ENCODE measurements at regions not wholly inside any gene's neighbourhood (a gene's known extent, or its start where the extent isn't known, plus 50 kb on each side); places are given as distances from the start of the nearest gene placed in this dataset.

GRCh38 chr13:89891416-89891815 lies 1456.1 kb upstream of the MIR17HG start:
- no peak for DNase-seq (ENCODE audit: low read depth)

- DNase-seq (ENCODE audit: low read depth) = no peak
Measured at GRCh38 chr13:89897681-89898080, 1449.8 kb upstream of the MIR17HG start.

- DNase-seq (ENCODE audit: low read depth) = no peak
Measured at GRCh38 chr13:89899302-89900103, 1448.0 kb upstream of the MIR17HG start.

- DNase-seq (ENCODE audit: low read depth) = peak; percentile 2
Measured at GRCh38 chr13:89900104-89900765, 1447.3 kb upstream of the MIR17HG start.

GRCh38 chr13:89902223-89902622 lies 1445.3 kb upstream of the MIR17HG start:
- DNase-seq (ENCODE audit: low read depth) = no peak

- no peak for DNase-seq (ENCODE audit: low read depth)
Measured at GRCh38 chr13:89903115-89903514, 1444.4 kb upstream of the MIR17HG start.

- no peak for DNase-seq (ENCODE audit: low read depth)
Measured at GRCh38 chr13:89910166-89910565, 1437.3 kb upstream of the MIR17HG start.

GRCh38 chr13:89916551-89916950 lies 1430.9 kb upstream of the MIR17HG start:
- no peak for DNase-seq (ENCODE audit: low read depth)

GRCh38 chr13:89920461-89920860 lies 1427.0 kb upstream of the MIR17HG start:
- no peak for DNase-seq (ENCODE audit: low read depth)

GRCh38 chr13:89923052-89923451 lies 1424.4 kb upstream of the MIR17HG start:
- no peak for DNase-seq (ENCODE audit: low read depth)

GRCh38 chr13:89923736-89924135 lies 1423.8 kb upstream of the MIR17HG start:
- DNase-seq (ENCODE audit: low read depth) = peak; percentile 8

- DNase-seq (ENCODE audit: low read depth) = peak; percentile 1
Measured at GRCh38 chr13:89925107-89925506, 1422.4 kb upstream of the MIR17HG start.

- DNase-seq (ENCODE audit: low read depth) = no peak
Measured at GRCh38 chr13:89930861-89931260, 1416.6 kb upstream of the MIR17HG start.

- no peak for DNase-seq (ENCODE audit: low read depth)
Measured at GRCh38 chr13:89932902-89933301, 1414.6 kb upstream of the MIR17HG start.

GRCh38 chr13:89936256-89936655 lies 1411.2 kb upstream of the MIR17HG start:
- DNase-seq (ENCODE audit: low read depth) = peak; percentile 1

GRCh38 chr13:89937420-89937819 lies 1410.1 kb upstream of the MIR17HG start:
- DNase-seq (ENCODE audit: low read depth) = no peak

- no peak for DNase-seq (ENCODE audit: low read depth)
Measured at GRCh38 chr13:89940383-89940782, 1407.1 kb upstream of the MIR17HG start.

- DNase-seq (ENCODE audit: low read depth) = no peak
Measured at GRCh38 chr13:89943139-89943538, 1404.3 kb upstream of the MIR17HG start.

- no peak for DNase-seq (ENCODE audit: low read depth)
Measured at GRCh38 chr13:89950225-89950624, 1397.3 kb upstream of the MIR17HG start.

GRCh38 chr13:89951341-89951740 lies 1396.1 kb upstream of the MIR17HG start:
- DNase-seq (ENCODE audit: low read depth) = peak; percentile 6

- no peak for DNase-seq (ENCODE audit: low read depth)
Measured at GRCh38 chr13:89953581-89953980, 1393.9 kb upstream of the MIR17HG start.

GRCh38 chr13:89955773-89956172 lies 1391.7 kb upstream of the MIR17HG start:
- no peak for DNase-seq (ENCODE audit: low read depth)

- DNase-seq (ENCODE audit: low read depth) = no peak
Measured at GRCh38 chr13:89959074-89959473, 1388.4 kb upstream of the MIR17HG start.

Data from M059J (cell line).